ENCODE measurements at regions not wholly inside any gene's neighbourhood (a gene's known extent, or its start where the extent isn't known, plus 50 kb on each side); places are given as distances from the start of the nearest gene placed in this dataset.

DNA sequence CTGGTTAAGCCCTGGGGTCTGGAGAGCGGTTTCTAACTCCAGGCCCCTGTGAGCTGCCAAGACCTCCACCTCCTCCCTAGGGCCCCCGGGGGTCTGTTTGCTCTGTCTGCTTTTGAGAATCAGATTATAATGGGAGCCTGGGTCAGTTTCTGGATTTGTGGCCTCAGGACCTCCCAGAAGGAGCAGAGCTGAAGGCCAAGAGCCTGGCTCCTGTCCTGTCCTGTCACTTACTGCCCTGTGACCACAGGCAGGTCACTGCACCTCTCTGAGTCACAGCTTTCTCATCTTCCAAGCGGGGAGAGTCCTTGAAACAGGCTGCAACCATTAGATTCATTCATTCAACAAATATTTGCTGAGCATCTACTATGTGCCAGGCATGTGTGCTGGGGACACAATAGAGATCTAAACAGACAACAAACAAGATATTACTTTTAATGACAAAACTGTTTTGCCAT lies 87.3 kb upstream of the FGF3 start:
- H2AFZ ChIP-seq (ENCODE audit: low read length): no peak overlapping the region
- H3K27me3 ChIP-seq (ENCODE audit: insufficient read depth, low read length): no peaks in the 10 kb centered on the region
- no peaks in the 10 kb centered on the region for H4K20me1 ChIP-seq (ENCODE audit: control insufficient read depth, insufficient read depth, insufficient read length)
- no peak overlapping the region for H3K4ac ChIP-seq (ENCODE audit: low read depth, low read length)
- H2AK5ac ChIP-seq (ENCODE audit: insufficient read length, low read length): no peak overlapping the region
- no peak overlapping the region for H4K8ac ChIP-seq (replicated peaks; ENCODE audit: insufficient read length, low read depth, low read length)
- no peak overlapping the region for H2BK15ac ChIP-seq (ENCODE audit: low read depth, low read length)
- no peak overlapping the region for H3K9ac ChIP-seq (ENCODE audit: extremely low read depth, insufficient read length, low read length)
- H3K79me1 ChIP-seq (ENCODE audit: insufficient read depth, low read depth, low read length, poor library complexity, severe bottlenecking): no peaks in the 10 kb centered on the region
- no peak overlapping the region for H2BK5ac ChIP-seq (ENCODE audit: insufficient read length, low read length)
- H3K27ac ChIP-seq (ENCODE audit: insufficient read length, low read depth, low read length): no peak overlapping the region
- H3K23ac ChIP-seq (ENCODE audit: insufficient read length, low read depth, low read length): no peak overlapping the region
- no CpG with 5 or more reads among the region's 3 CpGs for WGBS (ENCODE audit: extremely low coverage, insufficient read length, low lambda C conversion rate)
- TF ChIP-seq, protein P1, sequence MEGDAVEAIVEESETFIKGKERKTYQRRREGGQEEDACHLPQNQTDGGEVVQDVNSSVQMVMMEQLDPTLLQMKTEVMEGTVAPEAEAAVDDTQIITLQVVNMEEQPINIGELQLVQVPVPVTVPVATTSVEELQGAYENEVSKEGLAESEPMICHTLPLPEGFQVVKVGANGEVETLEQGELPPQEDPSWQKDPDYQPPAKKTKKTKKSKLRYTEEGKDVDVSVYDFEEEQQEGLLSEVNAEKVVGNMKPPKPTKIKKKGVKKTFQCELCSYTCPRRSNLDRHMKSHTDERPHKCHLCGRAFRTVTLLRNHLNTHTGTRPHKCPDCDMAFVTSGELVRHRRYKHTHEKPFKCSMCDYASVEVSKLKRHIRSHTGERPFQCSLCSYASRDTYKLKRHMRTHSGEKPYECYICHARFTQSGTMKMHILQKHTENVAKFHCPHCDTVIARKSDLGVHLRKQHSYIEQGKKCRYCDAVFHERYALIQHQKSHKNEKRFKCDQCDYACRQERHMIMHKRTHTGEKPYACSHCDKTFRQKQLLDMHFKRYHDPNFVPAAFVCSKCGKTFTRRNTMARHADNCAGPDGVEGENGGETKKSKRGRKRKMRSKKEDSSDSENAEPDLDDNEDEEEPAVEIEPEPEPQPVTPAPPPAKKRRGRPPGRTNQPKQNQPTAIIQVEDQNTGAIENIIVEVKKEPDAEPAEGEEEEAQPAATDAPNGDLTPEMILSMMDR (conservative IDR thresholded peaks at IDR 0.05): no peak
- no peaks in the 10 kb centered on the region for H3K9me3 ChIP-seq (ENCODE audit: control insufficient read depth, low read depth, low read length)
- no peaks in the 10 kb centered on the region for H3K23me2 ChIP-seq (ENCODE audit: insufficient read length, low read depth, low read length, poor library complexity, severe bottlenecking)
- H3K4me1 Mint-ChIP-seq: peaks cover 2 to 11% of the 10 kb centered on the region in 2 experiments; a peak in 1 of 4 replicates
- no peaks in the 10 kb centered on the region for H3K79me2 ChIP-seq (ENCODE audit: insufficient read depth, low read length)
- H3K27ac Mint-ChIP-seq: no peak overlapping the region
- no peak overlapping the region for H2BK20ac ChIP-seq (ENCODE audit: low read depth, low read length, poor library complexity, severe bottlenecking)
- H3K4me1 ChIP-seq (ENCODE audit: insufficient read depth, low read length): no peaks in the 10 kb centered on the region
- no peak overlapping the region for H4K91ac ChIP-seq (ENCODE audit: insufficient read length, low read depth, low read length)
- H3K18ac ChIP-seq (ENCODE audit: insufficient read length, low read depth, low read length): no peak overlapping the region
- H3K27me3 Mint-ChIP-seq (ENCODE audit: low read depth): peaks cover 16% of the 10 kb centered on the region
- H2BK120ac ChIP-seq (ENCODE audit: low read depth, low read length, poor library complexity, severe bottlenecking): no peak overlapping the region
- no peak overlapping the region for H2BK12ac ChIP-seq (ENCODE audit: insufficient read length, low read depth, low read length)
- H3K14ac ChIP-seq (ENCODE audit: insufficient read depth, low read length): no peak overlapping the region
- no peak overlapping the region for H3K4me2 ChIP-seq (ENCODE audit: insufficient read depth, insufficient read length, low read length)
- H3K36me3 Mint-ChIP-seq (ENCODE audit: insufficient read depth in 1 of 3, low read depth in 3 of 3): no peaks in the 10 kb centered on the region
- H3T11ph ChIP-seq (ENCODE audit: low read length): no peak overlapping the region
- no peaks in the 10 kb centered on the region for H3K9me3 Mint-ChIP-seq
- no peak overlapping the region for H3K4me3 Mint-ChIP-seq
- no peak overlapping the region for H4K5ac ChIP-seq (ENCODE audit: insufficient read length, low read depth, low read length)
- no peak overlapping the region for H3K56ac ChIP-seq (ENCODE audit: insufficient read length, low read depth, low read length)
- no peak for DNase-seq
